ENCODE measurements at regions not wholly inside any gene's neighbourhood (a gene's known extent, or its start where the extent isn't known, plus 50 kb on each side); places are given as distances from the start of the nearest gene placed in this dataset.

DNA sequence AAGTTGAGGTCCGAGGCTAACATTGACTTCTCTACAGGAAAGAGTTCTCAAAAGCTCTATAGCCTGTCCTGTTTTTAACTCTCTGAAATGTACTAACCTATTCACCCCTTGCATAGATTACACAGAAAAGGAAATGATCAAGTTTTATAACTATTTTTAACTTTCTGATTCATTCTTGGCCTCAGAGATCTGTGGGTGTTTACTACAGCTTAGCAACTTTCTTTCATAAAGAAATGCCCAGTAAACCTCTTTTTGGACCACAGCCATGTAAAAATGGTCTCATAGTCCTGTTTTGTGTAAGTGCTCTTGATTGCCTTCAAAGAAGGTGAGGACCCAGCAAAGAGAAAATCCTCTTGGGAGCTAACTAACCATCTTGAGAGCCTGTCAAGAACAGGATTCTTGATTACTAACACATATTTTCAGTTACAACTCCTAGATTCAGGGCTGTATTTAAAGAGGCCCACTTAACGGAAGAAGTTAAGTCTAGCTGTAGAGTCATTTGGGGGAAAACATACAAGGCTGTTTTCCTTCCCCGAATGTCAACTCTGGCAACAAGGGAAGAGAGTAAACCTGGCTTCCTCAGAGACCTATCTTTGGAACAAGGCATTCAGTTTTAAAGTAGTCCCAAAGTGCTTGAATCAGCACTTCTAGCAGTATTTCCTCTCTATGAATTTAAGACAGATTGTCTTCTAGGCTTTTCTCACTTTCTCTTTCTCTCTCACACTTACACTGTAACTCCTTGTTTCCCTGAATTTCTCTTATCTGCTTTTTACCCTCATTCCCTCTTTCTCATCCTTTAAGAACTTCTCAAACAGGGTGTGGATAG is 78.2 kb downstream of the IL21 start:
- TF ChIP-seq, protein P1, sequence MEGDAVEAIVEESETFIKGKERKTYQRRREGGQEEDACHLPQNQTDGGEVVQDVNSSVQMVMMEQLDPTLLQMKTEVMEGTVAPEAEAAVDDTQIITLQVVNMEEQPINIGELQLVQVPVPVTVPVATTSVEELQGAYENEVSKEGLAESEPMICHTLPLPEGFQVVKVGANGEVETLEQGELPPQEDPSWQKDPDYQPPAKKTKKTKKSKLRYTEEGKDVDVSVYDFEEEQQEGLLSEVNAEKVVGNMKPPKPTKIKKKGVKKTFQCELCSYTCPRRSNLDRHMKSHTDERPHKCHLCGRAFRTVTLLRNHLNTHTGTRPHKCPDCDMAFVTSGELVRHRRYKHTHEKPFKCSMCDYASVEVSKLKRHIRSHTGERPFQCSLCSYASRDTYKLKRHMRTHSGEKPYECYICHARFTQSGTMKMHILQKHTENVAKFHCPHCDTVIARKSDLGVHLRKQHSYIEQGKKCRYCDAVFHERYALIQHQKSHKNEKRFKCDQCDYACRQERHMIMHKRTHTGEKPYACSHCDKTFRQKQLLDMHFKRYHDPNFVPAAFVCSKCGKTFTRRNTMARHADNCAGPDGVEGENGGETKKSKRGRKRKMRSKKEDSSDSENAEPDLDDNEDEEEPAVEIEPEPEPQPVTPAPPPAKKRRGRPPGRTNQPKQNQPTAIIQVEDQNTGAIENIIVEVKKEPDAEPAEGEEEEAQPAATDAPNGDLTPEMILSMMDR (IDR thresholded peaks at IDR 0.05; ENCODE audit: borderline replicate concordance, extremely low read depth, low read length, poor library complexity, severe bottlenecking): no peak
- no peak for TF ChIP-seq EZH2 (IDR thresholded peaks at IDR 0.05; ENCODE audit: borderline replicate concordance, low read depth, low read length, severe bottlenecking)

All from DND-41 (cell line).